SU-DHL-6 (cell line): ENCODE measurements at regions not wholly inside any gene's neighbourhood (a gene's known extent, or its start where the extent isn't known, plus 50 kb on each side); places are given as distances from the start of the nearest gene placed in this dataset.

Source experiments
- H2AFZ ChIP-seq: fragments of 200-600 bp; sonication (generic); 2 replicates; pipeline ENCODE4 v1.6.1; 2014; ENCODE audit warnings: low read depth, mild to moderate bottlenecking, moderate library complexity, mixed read lengths, antibody characterized with exemption, low read length; ENCODE audit not compliant: severe bottlenecking
- H3F3A ChIP-seq: fragments of 200-600 bp; shearing (Covaris generic); 2 replicates; pipeline ENCODE4 v1.6.0; 2016; ENCODE audit warnings: antibody characterized with exemption, mild to moderate bottlenecking; ENCODE audit not compliant: insufficient read depth
- H3K27ac ChIP-seq: fragments of 200-600 bp; sonication (generic); 2 replicates; pipeline ENCODE4 v1.5.1; 2016; ENCODE audit warnings: low read depth, mild to moderate bottlenecking, low read length, moderate library complexity, mixed read lengths
- H3K27me3 ChIP-seq: fragments of 200-600 bp; sonication (generic), shearing (Covaris generic); 2 replicates; pipeline ENCODE4 v1.6.0; 2014; ENCODE audit warnings: mild to moderate bottlenecking, low read length
- H3K36me3 ChIP-seq: fragments of 200-600 bp; sonication (generic); 2 replicates; pipeline ENCODE4 v1.6.1; 2014; ENCODE audit warnings: mild to moderate bottlenecking, low read length, mixed read lengths
- H3K4me2 ChIP-seq: fragments of 300-600, 200-600 bp; shearing (Covaris generic), sonication (generic); 2 replicates; pipeline ENCODE4 v1.6.0; 2014; ENCODE audit warnings: low read length, low read depth, mild to moderate bottlenecking; ENCODE audit not compliant: poor library complexity, severe bottlenecking
- H3K4me3 ChIP-seq: fragments of 200-600 bp; sonication (generic); 2 replicates; pipeline ENCODE4 v1.5.1; 2014; ENCODE audit warnings: antibody characterized with exemption, low read length, mild to moderate bottlenecking, mixed read lengths; ENCODE audit not compliant: insufficient read depth, poor library complexity, severe bottlenecking
- H3K79me2 ChIP-seq: fragments of 200-600 bp; sonication (generic); 2 replicates; pipeline ENCODE4 v1.6.1; 2014; ENCODE audit warnings: mild to moderate bottlenecking, low read length, moderate library complexity; ENCODE audit not compliant: insufficient read depth
- H3K9ac ChIP-seq: fragments of 200-600 bp; sonication (generic); 2 replicates; pipeline ENCODE4 v1.7.0; 2014; ENCODE audit warnings: mild to moderate bottlenecking, low read length
- H3K9me2 ChIP-seq: fragments of 200-600 bp; sonication (generic); replicated peaks from 2 replicates; pipeline ENCODE4 v1.6.1; 2014; ENCODE audit warnings: low read length; ENCODE audit not compliant: insufficient read depth
- H3K9me3 ChIP-seq: fragments of 200-600 bp; sonication (generic); 2 replicates; pipeline ENCODE4 v1.6.1; 2014; ENCODE audit warnings: low read length, mixed read lengths; ENCODE audit not compliant: insufficient read depth
- H4K20me1 ChIP-seq: fragments of 200-600 bp; sonication (generic); 2 replicates; pipeline ENCODE4 v1.6.1; 2014; ENCODE audit warnings: low read depth, mild to moderate bottlenecking, antibody characterized with exemption, low read length, moderate library complexity, mixed read lengths
- EZH2phosphoT487 ChIP-seq: fragments of 200-600 bp; sonication (generic), shearing (Covaris generic); conservative IDR thresholded peaks from 2 replicates; pipeline ENCODE4 v1.6.1; 2018; ENCODE audit warnings: mild to moderate bottlenecking, antibody characterized with exemption, low read length, moderate library complexity, mixed read lengths
- TF ChIP-seq, protein P1 (sequence below): fragments of 200-600 bp; sonication (generic); IDR thresholded peaks from one replicate; pipeline ENCODE4 v1.5.1; 2017; ENCODE audit warnings: antibody characterized with exemption, mild to moderate bottlenecking, low read length, moderate library complexity; ENCODE audit not compliant: insufficient read depth, poor library complexity, severe bottlenecking

- H2AFZ ChIP-seq: no peak overlapping the region
- no peak overlapping the region for H3K4me3 ChIP-seq
- H3F3A ChIP-seq: no peaks in the 10 kb centered on the region
- H4K20me1 ChIP-seq: no peaks in the 10 kb centered on the region
- no peaks in the 10 kb centered on the region for H3K79me2 ChIP-seq
- H3K27ac ChIP-seq: no peak overlapping the region
- no peak overlapping the region for H3K4me2 ChIP-seq
- H3K9ac ChIP-seq: no peak overlapping the region
- H3K36me3 ChIP-seq: no peaks in the 10 kb centered on the region
- no peaks in the 10 kb centered on the region for H3K9me3 ChIP-seq
- H3K27me3 ChIP-seq: no peaks in the 10 kb centered on the region
- TF ChIP-seq, protein P1, sequence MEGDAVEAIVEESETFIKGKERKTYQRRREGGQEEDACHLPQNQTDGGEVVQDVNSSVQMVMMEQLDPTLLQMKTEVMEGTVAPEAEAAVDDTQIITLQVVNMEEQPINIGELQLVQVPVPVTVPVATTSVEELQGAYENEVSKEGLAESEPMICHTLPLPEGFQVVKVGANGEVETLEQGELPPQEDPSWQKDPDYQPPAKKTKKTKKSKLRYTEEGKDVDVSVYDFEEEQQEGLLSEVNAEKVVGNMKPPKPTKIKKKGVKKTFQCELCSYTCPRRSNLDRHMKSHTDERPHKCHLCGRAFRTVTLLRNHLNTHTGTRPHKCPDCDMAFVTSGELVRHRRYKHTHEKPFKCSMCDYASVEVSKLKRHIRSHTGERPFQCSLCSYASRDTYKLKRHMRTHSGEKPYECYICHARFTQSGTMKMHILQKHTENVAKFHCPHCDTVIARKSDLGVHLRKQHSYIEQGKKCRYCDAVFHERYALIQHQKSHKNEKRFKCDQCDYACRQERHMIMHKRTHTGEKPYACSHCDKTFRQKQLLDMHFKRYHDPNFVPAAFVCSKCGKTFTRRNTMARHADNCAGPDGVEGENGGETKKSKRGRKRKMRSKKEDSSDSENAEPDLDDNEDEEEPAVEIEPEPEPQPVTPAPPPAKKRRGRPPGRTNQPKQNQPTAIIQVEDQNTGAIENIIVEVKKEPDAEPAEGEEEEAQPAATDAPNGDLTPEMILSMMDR: no peak
- no peak for TF ChIP-seq EZH2phosphoT487
- H3K9me2 ChIP-seq: no peaks in the 10 kb centered on the region
These were observed 71.2 kb upstream of the FAM20C start for GRCh38 chr7:121002-121785.

GRCh38 chr7:123237-123636 lies 69.1 kb upstream of the FAM20C start:
- H3K27ac ChIP-seq: no peak overlapping the region
- H3K4me2 ChIP-seq: no peak overlapping the region
- no peaks in the 10 kb centered on the region for H3K79me2 ChIP-seq
- no peaks in the 10 kb centered on the region for H3K27me3 ChIP-seq
- no peaks in the 10 kb centered on the region for H3K36me3 ChIP-seq
- no peak overlapping the region for H3K4me3 ChIP-seq
- no peaks in the 10 kb centered on the region for H3K9me3 ChIP-seq
- no peak overlapping the region for H2AFZ ChIP-seq
- TF ChIP-seq, protein P1: no peak
- TF ChIP-seq EZH2phosphoT487: no peak
- H3F3A ChIP-seq: no peaks in the 10 kb centered on the region
- H3K9ac ChIP-seq: no peak overlapping the region
- no peaks in the 10 kb centered on the region for H3K9me2 ChIP-seq
- no peaks in the 10 kb centered on the region for H4K20me1 ChIP-seq

- Histone ChIP-seq H3K27me3 (no peaks in the 10 kb centered on the region), H3K4me2 (no peak overlapping the region), H3K79me2 (no peaks in the 10 kb centered on the region), H3K4me3 (no peak overlapping the region), H3K9ac (no peak overlapping the region), H3K9me3 (no peaks in the 10 kb centered on the region), H4K20me1 (no peaks in the 10 kb centered on the region), H2AFZ (no peak overlapping the region), H3K9me2 (no peaks in the 10 kb centered on the region), H3K36me3 (no peaks in the 10 kb centered on the region), H3F3A (no peaks in the 10 kb centered on the region), H3K27ac (no peak overlapping the region)
- TF ChIP-seq EZH2phosphoT487: no peak
- TF ChIP-seq, protein P1: peak; percentile 49
These were observed 68.0 kb upstream of the FAM20C start for GRCh38 chr7:124130-124949.
